Activated T-cell treated with anti-CD3 and anti-CD28 coated beads, Interleukin-2, amount 50 U/mL, for 4 hours (primary cell): ENCODE measurements at regions not wholly inside any gene's neighbourhood (a gene's known extent, or its start where the extent isn't known, plus 50 kb on each side); places are given as distances from the start of the nearest gene placed in this dataset.
"Not testable (repeated sequence)": the region's sequence is repeated elsewhere in the genome, so short reads cannot be mapped to it uniquely, and the experiment has no call there.

ENCODE experiments used
- ATAC-seq, 2 donors: fragments of 200-7000 bp; cut with Tn5 transposase; one replicate each; pipeline ENCODE4 v1.10.0; 2021
- DNase-seq: peaks from one replicate; pipeline ENCODE4 v3.0.0-alpha.2; 2020
- H3K27me3 Mint-ChIP-seq: one replicate; pipeline ENCODE4 v1.8.0; 2021; ENCODE audit warnings: low read depth, mixed read lengths
- H3K36me3 Mint-ChIP-seq: one replicate; pipeline ENCODE4 v1.8.0; 2022; ENCODE audit warnings: mixed read lengths; ENCODE audit not compliant: insufficient read depth
- H3K4me1 Mint-ChIP-seq: one replicate; pipeline ENCODE4 v1.8.0; 2021; ENCODE audit warnings: low read depth, mixed read lengths
- H3K4me3 Mint-ChIP-seq: one replicate; pipeline ENCODE4 v1.8.0; 2021; ENCODE audit warnings: mild to moderate bottlenecking, moderate library complexity, mixed read lengths
- H3K9me3 Mint-ChIP-seq: one replicate; pipeline ENCODE4 v1.8.0; 2021; ENCODE audit warnings: mixed read lengths

DNA sequence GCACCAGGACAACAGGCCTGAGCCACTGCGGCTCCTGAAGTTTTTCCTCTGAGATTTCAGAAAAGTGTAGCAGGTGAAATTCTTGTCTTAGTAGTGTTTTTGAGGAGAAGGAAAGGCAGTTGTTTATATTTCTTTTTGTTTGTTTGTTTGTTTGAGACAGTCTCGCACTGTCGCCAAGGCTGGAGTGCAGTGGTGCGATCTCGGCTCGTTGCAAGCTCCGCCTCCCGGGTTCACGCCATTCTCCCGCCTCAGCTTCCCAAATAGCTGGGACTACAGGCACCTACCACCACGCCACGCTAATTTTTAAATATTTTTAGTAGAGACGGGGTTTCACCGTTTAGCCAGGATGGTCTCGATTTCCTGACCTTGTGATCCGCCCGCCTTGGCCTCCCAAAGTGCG is 454.2 kb downstream of the AASDHPPT start:
- H3K27me3 Mint-ChIP-seq, DNase-seq, H3K36me3 Mint-ChIP-seq, H3K9me3 Mint-ChIP-seq, ATAC-seq, H3K4me1 Mint-ChIP-seq, H3K4me3 Mint-ChIP-seq: not testable (repeated sequence)

GRCh38 chr11:106533046-106533445 is 455.6 kb downstream of the AASDHPPT start:
- H3K4me1 Mint-ChIP-seq: no peaks in the 10 kb centered on the region
- no peak for ATAC-seq
- no peak overlapping the region for H3K4me3 Mint-ChIP-seq
- no peak for DNase-seq
- H3K27me3 Mint-ChIP-seq: no peaks in the 10 kb centered on the region
- H3K36me3 Mint-ChIP-seq: no peaks in the 10 kb centered on the region
- H3K9me3 Mint-ChIP-seq: no peaks in the 10 kb centered on the region

- DNase-seq: no peak
- ATAC-seq: no peak
- Mint-ChIP-seq H3K4me1 (no peaks in the 10 kb centered on the region), H3K4me3 (no peak overlapping the region), H3K9me3 (peaks cover 8% of the 10 kb centered on the region), H3K36me3 (no peaks in the 10 kb centered on the region), H3K27me3 (no peaks in the 10 kb centered on the region)
These were observed 462.5 kb downstream of the AASDHPPT start for GRCh38 chr11:106540001-106540400.

DNA sequence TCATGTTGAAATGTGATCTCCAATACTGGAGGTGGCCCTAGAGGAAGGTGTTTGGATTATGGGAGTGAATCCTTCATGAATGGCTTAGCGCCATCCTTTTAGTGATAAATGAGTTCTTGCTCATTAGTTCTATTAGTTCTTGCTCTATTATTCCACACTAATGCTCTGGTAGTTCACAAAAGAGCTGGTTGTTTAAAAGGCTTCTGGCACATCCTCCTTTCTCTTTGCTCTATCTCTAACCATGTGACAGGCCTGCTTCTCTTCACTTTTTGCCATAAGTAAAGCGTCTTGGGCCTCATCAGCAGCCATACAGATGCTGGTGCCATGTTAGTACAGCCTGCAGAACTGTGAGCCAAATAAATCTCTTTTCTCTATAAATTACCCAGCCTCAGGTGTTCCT is 469.9 kb downstream of the GUCY1A2 start:
- H3K4me1 Mint-ChIP-seq: no peaks in the 10 kb centered on the region
- no peaks in the 10 kb centered on the region for H3K36me3 Mint-ChIP-seq
- peaks cover 9% of the 10 kb centered on the region for H3K9me3 Mint-ChIP-seq
- H3K27me3 Mint-ChIP-seq: no peaks in the 10 kb centered on the region
- no peak overlapping the region for H3K4me3 Mint-ChIP-seq
- DNase-seq (no peak), ATAC-seq (no peak)

DNA sequence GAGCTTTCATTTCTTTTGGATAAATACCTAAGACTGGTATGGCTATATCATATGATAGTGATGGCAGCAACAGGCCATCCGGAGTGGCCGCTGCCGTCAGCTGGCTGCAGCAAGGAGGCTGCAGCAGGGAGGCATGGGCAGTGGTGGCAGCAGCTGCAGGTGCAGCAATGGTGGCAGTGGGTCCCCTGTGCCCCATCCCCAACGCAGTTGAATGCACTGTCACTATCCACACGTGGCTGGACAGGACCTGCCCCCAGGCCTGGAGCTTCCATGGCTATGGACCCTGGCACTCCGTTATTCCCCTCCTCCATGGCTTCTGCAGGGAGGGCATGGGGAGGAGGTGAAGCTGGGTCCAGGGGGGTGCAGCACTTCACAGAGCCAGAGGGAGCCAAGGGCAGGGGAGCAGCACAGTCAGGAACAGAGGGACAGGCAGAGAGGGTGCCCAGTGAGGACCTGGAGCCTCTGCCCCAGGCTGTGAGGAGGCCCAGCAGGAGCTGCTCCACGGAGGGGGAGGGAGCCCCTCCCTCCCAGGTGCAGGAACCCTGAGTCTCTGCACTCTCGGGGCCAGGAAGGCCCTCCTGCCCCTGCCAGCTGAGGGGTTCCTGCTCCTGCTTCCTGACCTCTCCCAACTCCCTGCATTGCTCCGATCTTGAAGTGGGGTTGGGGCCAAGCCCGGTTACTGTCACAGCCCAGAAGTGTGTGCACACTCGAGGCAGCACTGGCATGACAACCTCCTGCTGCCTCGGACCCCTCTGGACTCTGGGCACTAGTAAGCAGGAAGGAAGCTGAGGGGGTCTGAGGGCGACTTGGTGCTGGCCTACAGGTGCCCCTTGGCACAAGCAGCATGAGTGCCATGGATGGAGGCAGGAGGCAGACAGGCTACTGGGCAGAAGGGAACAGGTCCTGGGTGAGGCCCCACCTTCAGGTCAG is 466.3 kb downstream of the GUCY1A2 start:
- Mint-ChIP-seq H3K36me3 (no peaks in the 10 kb centered on the region), H3K4me1 (no peaks in the 10 kb centered on the region), H3K4me3 (no peak overlapping the region), H3K27me3 (no peaks in the 10 kb centered on the region), H3K9me3 (peaks cover 13% of the 10 kb centered on the region)
- DNase-seq: no peak
- ATAC-seq: no peak

GRCh38 chr11:106552694-106553203 is 465.5 kb downstream of the GUCY1A2 start:
- H3K27me3 Mint-ChIP-seq: no peaks in the 10 kb centered on the region
- DNase-seq (no peak), ATAC-seq (no peak)
- H3K4me1 Mint-ChIP-seq: no peaks in the 10 kb centered on the region
- no peaks in the 10 kb centered on the region for H3K36me3 Mint-ChIP-seq
- peaks cover 13% of the 10 kb centered on the region for H3K9me3 Mint-ChIP-seq
- H3K4me3 Mint-ChIP-seq: no peak overlapping the region

DNA sequence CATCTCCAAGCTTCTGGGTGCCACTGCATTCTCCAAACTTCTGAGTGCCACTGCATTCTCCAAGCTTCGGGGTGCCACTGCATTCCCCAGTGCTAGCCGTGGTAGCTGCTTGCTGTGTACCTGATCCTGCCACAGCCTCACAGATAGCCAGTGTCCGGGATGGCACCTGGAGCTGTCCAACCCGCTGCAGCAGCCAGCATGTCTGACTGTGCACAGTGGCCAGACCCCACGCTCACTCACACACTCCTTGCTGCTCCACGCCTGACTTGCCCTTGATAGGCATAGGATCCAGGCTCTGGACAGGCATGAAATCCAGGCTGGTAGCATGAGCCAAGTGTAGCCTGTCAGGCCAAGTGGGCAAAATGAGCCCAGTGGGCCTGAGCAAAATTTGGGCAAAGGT is 465.0 kb downstream of the GUCY1A2 start:
- H3K27me3 Mint-ChIP-seq: no peaks in the 10 kb centered on the region
- H3K4me1 Mint-ChIP-seq: no peaks in the 10 kb centered on the region
- ATAC-seq: no peak
- no peak overlapping the region for H3K4me3 Mint-ChIP-seq
- H3K9me3 Mint-ChIP-seq: peaks cover 10% of the 10 kb centered on the region
- no peak for DNase-seq
- H3K36me3 Mint-ChIP-seq: no peaks in the 10 kb centered on the region

DNA sequence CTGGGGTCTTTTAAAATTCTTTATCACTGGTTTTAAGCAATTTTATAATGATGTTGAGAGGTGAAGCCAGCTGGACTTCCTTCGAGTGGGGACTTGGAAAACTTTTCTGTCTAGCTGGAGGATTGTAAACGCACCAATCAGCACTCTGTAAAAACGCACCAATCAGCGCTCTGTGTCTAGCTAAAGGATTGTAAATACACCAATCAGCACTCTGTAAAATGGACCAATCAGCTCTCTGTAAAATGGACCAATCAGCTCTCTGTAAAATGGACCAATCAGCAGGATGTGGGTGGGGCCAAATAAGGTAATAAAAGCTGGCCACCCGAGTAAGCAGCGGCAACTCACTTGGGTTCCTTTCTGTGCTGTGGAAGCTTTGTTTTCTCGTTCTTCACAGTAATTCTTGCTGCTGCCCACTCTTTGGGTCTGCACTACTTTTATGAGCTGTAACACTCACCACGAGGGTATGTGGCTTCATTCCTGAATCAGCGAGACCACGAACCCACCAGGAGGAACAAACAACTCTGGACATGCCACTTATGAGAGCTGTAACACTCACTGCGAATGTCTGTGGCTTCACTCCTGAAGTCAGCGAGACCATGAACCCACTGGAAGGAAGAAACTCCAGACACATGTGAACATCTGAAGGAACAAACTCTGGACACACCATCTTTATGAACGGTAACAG is 462.6 kb downstream of the GUCY1A2 start:
- DNase-seq, H3K4me3 Mint-ChIP-seq, ATAC-seq, H3K9me3 Mint-ChIP-seq, H3K4me1 Mint-ChIP-seq, H3K36me3 Mint-ChIP-seq, H3K27me3 Mint-ChIP-seq: not testable (repeated sequence)

DNA sequence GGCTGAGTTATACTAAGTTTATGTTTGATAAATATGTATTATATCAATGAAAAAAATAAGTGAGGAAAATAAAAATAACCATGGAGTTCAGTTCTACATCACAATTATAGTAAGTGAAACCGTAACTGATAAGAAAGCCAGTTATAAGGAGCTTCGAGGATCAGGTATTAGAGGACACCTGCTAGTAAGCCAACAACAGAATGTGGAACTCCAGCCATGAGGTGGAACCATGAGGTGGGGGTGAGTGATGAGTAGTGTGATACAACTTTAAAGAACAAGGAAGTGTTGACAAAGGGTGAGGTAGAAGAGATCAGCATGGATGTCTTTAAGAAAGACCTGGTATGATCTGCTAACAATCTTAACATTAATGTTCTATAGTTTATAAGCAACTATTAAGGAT is 452.9 kb downstream of the GUCY1A2 start:
- Mint-ChIP-seq H3K9me3 (peaks cover 16% of the 10 kb centered on the region), H3K4me3 (no peak overlapping the region), H3K36me3 (no peaks in the 10 kb centered on the region), H3K27me3 (no peaks in the 10 kb centered on the region), H3K4me1 (no peaks in the 10 kb centered on the region)
- no peak for DNase-seq
- ATAC-seq: no peak

- Mint-ChIP-seq H3K4me3 (no peak overlapping the region), H3K36me3 (no peaks in the 10 kb centered on the region), H3K9me3 (peaks cover 16% of the 10 kb centered on the region), H3K4me1 (no peaks in the 10 kb centered on the region), H3K27me3 (no peaks in the 10 kb centered on the region)
- DNase-seq: no peak
- no peak for ATAC-seq
These were observed 449.6 kb downstream of the GUCY1A2 start for GRCh38 chr11:106568632-106569031.

DNA sequence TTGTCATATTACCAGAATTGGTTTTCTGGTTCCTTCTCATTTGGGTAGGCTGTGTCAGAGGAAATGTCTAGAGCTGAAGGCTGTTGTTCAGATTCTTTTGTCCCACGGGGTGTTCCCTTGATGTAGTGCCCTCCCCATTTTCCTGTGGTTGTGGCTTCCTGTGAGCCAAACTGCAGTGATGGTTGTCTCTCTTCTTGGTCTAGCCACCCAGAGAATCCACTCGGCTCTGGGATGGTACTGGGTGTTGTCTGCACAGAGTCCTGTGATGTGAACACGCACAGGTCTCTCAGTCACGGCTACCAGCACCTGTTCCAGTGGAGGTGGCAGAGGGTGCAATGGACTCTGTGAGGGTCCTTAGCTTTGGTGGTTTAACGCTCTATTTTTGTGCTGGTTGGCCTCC is 440.9 kb downstream of the GUCY1A2 start:
- peaks cover 31% of the 10 kb centered on the region for H3K9me3 Mint-ChIP-seq
- not testable (repeated sequence) for H3K36me3 Mint-ChIP-seq, DNase-seq, H3K27me3 Mint-ChIP-seq, H3K4me3 Mint-ChIP-seq, H3K4me1 Mint-ChIP-seq, ATAC-seq

- ATAC-seq (no peak), DNase-seq (no peak)
- H3K36me3 Mint-ChIP-seq: no peaks in the 10 kb centered on the region
- peaks cover 20% of the 10 kb centered on the region for H3K9me3 Mint-ChIP-seq
- no peaks in the 10 kb centered on the region for H3K4me1 Mint-ChIP-seq
- no peak overlapping the region for H3K4me3 Mint-ChIP-seq
- H3K27me3 Mint-ChIP-seq: no peaks in the 10 kb centered on the region
These were observed 436.9 kb downstream of the GUCY1A2 start for GRCh38 chr11:106581399-106581798.

- Mint-ChIP-seq H3K4me3 (no peak overlapping the region), H3K9me3 (peaks cover 8% of the 10 kb centered on the region), H3K27me3 (no peaks in the 10 kb centered on the region), H3K4me1 (no peaks in the 10 kb centered on the region), H3K36me3 (no peaks in the 10 kb centered on the region)
- DNase-seq (no peak), ATAC-seq (no peak)
These were observed 433.2 kb downstream of the GUCY1A2 start for GRCh38 chr11:106585061-106585460.

DNA sequence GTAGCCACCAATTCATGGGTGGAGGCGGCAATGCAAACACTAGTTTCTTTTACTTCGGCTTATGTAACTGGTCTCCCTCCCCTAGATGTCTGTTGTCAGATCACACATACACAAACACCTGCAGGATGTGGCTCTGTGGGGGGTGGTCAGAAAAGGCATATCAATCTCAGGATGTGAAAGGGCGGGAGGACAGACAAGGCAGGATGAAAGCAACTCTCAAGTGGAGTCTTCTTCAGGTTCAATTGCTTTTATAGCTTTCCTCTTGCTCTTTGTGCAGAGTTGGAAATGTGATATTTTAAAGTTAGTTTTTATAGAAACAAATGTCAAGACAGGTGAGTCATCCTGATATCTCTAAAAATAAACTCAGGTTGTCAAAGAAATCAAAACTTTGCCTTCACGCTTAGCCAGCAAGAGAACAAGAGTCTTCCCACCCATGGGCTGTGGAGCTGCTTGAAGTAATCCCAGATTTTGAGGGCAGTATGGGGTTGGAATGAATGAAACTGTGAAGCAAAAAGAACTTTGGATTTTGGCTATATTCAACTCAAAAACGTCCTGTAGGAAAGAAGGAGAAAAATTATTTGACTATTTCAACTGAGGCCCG is 423.4 kb downstream of the GUCY1A2 start:
- ATAC-seq: no peak
- no peak overlapping the region for H3K4me3 Mint-ChIP-seq
- no peaks in the 10 kb centered on the region for H3K4me1 Mint-ChIP-seq
- no peaks in the 10 kb centered on the region for H3K27me3 Mint-ChIP-seq
- no peak for DNase-seq
- no peaks in the 10 kb centered on the region for H3K9me3 Mint-ChIP-seq
- no peaks in the 10 kb centered on the region for H3K36me3 Mint-ChIP-seq
